ENCODE measurements at regions not wholly inside any gene's neighbourhood (a gene's known extent, or its start where the extent isn't known, plus 50 kb on each side); places are given as distances from the start of the nearest gene placed in this dataset.
"Not testable (repeated sequence)": the region's sequence is repeated elsewhere in the genome, so short reads cannot be mapped to it uniquely, and the experiment has no call there.

DNA sequence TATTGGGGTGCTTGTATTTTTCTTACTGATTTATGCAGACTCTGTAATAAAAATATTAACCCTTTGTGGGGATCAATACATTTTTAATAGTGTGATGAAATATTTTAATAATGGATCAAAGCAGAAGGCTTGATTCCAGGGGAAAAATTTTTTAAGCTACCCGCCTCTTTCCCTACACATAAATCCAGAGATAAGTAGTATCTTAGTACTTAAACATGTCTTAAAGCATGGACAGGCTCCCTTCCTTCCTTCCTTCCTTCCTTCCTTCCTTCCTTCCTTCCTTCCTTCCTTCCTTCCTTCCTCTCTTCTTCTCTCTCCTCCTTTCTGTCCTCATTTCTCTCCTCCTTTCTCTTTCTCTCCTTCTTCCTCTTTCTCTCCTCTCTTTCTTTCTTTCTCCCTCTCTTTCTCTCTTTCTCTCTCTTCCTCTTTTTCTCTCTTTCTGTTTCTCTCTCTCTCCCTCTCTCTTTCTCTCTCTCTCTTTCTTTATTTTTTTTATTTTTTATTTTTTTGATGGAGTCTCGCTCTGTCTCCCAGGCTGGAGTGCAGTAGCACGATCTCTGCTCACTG, 78.0 kb upstream of the SPRY4 start:
- no peak for DNase-seq

DNA sequence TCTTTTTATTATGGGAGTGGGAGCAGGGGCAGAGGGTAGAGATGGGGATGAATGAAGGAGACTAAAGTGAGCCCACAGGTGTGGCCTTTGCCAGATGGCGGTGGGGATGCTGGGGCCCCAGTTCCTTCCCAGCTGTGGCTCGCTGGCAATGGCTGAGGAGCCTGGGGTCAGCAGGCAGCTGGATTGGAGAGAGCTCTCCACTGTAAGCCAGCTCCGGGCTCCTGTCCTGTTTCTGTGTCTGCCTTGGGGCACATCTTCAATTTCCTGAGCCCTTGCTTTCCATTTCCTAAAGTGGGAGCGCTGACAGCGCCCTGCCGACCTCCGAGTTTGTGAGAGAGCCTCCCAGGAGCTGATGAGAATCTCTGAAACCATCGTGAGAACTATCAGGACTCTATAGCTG, 75.6 kb upstream of the SPRY4 start:
- DNase-seq: no peak

DNA sequence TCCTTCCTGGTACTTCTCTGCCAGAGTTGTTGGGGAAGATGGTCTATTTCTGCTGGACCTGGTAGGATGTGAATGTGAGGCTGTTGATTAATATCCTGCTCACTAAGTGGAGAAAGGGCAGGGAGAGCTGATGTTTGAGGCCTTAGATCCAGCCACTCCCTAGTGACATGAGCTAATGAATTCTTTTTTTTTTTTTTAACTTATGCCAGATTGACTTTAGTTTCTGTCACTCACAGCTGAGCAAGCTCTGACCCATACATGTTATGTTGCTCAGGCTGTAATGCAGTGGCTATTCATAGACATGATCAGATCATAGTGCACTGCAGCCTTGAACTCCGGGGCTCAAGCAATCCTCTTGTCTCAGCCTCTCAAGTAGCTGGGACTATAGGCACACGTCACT, 75.1 kb upstream of the SPRY4 start:
- DNase-seq: no peak

- no peak for DNase-seq
Measured at GRCh38 chr5:142398730-142399055, 73.9 kb upstream of the SPRY4 start.

- DNase-seq: not testable (repeated sequence)
Measured at GRCh38 chr5:142398011-142398729, 73.3 kb upstream of the SPRY4 start.

GRCh38 chr5:142397178-142397577, 72.4 kb upstream of the SPRY4 start:
- DNase-seq: no peak

GRCh38 chr5:142396436-142397038, 71.7 kb upstream of the SPRY4 start:
- no peak for DNase-seq

DNA sequence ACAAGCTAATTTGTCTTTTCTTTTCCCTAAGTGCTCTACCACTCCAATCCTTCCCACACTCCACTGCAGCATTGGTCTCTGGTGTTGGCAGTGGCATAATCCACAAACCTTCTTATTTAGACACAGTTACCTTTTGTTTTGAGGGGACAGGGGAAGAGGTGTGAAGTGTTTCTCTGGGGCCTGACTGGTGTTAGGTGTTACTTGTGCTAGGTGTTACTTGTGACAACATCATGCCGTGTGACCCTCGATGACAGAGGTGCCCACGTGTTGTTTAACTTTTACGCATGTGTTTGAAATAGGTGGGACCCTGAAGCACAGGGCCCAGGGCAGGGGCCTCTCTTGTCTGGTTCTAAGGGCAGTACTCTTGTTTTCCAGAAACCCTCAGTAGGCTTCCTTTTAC, 70.5 kb upstream of the SPRY4 start:
- DNase-seq: no peak

DNA sequence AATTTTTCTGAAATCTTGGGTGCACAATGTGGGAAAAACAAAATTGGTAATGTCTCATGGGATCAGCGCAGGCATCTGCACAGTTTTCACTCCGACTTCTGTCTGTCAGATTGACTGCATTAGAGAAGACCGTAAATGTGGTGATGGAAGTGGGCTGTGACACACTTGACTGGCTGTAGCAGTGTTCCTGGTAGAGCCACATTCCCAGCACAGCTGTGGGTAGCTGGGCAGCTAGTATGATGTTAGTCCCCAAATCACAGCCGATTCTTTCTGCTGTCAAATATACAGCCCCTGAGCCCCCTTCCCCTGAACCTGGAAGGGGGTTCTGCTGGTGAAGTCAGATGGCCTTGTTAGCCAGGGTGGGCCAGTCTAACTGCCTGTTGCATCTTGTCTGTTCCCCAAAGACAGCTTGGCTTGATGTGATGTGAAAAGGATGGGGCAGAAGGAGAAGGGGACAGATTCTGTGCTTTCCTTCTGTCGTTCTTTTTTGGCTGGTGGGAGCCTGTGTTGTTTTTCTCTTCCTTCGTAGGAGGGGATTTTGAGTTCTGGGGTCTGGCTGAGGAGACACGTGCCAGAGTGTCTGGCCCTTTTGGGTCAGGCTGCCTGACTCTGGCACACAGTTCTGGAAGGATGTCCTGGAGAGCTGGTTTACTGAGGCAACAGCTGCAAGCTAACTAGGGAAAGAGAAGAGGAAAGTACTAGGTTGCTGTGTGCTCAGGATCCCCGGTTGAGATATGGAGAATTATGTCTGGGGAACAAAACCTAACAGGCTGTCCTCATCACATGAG, 66.4 kb upstream of the SPRY4 start:
- DNase-seq: no peak

DNA sequence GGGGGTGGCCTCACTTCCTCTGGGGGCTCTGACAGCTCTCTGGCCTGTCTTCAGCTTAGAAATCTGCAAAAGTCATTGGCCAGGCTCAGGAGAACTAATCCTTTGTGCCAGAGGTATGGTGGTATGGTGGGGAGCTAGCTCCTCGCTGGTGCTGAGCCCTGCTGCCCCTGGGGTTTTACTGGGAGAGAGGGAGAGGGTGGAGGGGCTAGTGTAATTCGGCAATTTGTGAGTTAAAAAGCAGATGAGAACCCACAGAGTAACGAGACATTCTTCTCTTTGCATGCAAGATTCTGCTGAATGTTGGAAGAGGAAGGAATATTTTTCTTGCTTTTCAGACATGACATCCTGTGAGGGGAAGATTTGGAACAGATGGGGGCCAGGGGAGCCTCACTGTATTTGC, 65.5 kb upstream of the SPRY4 start:
- no peak for DNase-seq

DNA sequence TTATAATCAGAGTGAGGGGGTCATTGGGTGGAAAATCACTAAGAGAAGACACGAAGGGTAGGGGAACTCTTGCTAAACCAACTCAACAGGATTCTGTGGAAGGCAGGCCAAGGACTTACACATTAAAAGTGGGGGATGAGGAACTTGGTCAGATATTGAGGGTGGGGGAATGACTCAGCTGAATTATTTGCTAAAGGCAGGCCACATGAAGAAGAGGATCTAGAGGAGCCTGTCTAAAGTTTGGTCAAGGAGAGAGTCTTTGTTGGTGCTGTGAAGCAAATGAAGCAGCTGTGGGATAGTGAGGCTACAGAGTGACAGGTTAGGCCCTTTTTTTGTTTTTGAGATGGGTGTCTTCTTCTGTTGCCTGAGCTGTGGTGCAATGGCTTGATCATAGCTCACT, 63.9 kb upstream of the SPRY4 start:
- DNase-seq: no peak

- DNase-seq: peak in 1 of 3 experiments; percentile 3
Measured at GRCh38 chr5:142387024-142387682, 62.3 kb upstream of the SPRY4 start.

DNA sequence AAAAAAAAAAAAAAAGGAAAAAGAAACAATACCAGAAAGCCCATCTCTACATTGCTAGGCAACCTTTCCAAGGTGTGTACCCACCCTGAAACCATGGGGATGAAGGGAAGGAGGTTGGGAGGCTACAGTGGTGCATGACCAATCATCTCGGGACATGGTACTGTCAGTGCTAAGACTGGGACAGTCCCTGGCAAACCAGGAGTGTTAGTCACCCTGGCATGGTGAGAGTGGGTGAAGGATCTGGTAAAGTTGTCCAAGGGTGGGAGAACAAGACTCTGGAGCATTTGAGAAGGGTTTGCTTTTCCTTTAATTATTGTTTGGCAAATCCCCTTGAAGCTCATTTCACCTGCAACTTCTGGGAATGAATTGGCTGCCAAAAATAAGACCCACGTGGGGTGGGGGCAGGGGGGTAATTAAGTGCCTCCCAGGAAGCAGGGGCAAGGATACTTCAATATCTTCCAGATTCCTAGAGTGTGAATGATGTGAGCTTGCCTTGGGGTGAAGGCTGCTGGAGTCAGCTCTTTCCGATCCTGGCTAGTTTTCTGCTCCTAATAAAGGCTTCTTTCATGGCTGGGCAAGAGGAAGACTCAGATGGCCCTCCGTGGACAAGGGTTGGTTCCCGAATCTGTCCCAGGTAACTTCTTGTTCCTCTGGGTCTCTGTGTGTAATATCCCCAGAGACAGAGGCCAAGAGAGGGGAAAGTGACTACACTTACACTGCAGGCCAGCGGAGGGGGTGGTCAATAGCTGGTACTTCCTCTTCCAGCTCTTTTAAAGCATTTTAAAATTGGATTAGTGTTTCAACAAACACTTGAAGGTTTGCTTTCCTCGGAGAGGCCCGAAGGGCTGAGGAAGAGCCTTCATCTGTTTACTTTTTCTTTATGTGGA, 61.6 kb upstream of the SPRY4 start:
- no peak for DNase-seq

- no peak for DNase-seq
Measured at GRCh38 chr5:142385194-142385593, 60.4 kb upstream of the SPRY4 start.

GRCh38 chr5:142384014-142384413, 59.2 kb upstream of the SPRY4 start:
- DNase-seq: no peak

GRCh38 chr5:142382186-142382585, 57.4 kb upstream of the SPRY4 start:
- peak in 1 of 3 experiments; percentile 12 for DNase-seq

- no peak for DNase-seq
Measured at GRCh38 chr5:142378737-142379634, 54.2 kb upstream of the SPRY4 start.

DNA sequence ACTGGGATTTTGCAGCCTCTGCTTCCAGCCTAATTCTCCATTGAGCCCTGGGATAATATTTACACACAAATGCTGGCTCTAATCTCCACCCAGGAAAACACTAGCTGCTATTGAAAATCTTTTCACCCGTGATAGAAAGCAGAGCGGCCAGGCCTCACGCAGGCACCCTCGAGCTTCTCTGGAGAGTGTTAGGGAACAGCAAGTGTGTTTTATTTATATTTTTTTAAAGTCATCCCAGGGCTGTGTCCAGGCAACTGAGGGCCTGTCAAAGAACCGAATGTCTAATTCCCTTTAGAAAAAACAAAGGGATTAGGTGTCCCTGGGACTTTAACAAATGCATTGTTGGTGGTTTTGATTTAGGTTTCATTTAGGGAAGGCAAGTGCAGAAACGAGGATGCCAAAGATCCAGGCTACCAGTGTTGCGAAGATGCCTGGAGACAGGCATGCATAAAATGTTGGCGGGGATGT, 51.2 kb upstream of the SPRY4 start:
- no peak for DNase-seq

Data from NCI-H1417 (cell line).